ENCODE measurements at regions not wholly inside any gene's neighbourhood (a gene's known extent, or its start where the extent isn't known, plus 50 kb on each side); places are given as distances from the start of the nearest gene placed in this dataset.

DNA sequence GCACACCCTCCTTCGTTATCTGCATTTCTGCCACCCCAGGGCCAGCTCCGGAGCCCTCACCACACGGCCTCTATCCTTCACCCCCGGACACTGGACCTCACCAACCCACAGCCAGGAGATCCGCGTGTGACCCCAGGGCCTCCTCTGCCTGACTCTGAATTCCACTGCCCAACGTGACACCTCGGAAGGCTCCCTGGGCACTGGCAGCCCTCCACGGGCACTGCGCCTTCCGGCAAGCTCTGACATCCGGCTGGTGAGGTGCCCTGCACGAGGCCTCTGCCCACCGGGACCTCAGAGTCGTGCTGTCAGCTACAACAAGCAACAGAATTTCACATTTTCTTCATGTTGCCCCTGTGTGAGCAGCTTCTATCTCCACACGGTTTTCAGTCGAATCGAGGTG, 148.3 kb downstream of the CRYBB2 start:
- Histone ChIP-seq H3K4me3 (no peak overlapping the region), H3K36me3 (no peaks in the 10 kb centered on the region), H3K27me3 (no peaks in the 10 kb centered on the region), H3K4me1 (no peaks in the 10 kb centered on the region), H3K27ac (no peak overlapping the region), H3K9me3 (no peaks in the 10 kb centered on the region)
- TF ChIP-seq, protein P1, sequence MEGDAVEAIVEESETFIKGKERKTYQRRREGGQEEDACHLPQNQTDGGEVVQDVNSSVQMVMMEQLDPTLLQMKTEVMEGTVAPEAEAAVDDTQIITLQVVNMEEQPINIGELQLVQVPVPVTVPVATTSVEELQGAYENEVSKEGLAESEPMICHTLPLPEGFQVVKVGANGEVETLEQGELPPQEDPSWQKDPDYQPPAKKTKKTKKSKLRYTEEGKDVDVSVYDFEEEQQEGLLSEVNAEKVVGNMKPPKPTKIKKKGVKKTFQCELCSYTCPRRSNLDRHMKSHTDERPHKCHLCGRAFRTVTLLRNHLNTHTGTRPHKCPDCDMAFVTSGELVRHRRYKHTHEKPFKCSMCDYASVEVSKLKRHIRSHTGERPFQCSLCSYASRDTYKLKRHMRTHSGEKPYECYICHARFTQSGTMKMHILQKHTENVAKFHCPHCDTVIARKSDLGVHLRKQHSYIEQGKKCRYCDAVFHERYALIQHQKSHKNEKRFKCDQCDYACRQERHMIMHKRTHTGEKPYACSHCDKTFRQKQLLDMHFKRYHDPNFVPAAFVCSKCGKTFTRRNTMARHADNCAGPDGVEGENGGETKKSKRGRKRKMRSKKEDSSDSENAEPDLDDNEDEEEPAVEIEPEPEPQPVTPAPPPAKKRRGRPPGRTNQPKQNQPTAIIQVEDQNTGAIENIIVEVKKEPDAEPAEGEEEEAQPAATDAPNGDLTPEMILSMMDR (IDR thresholded peaks at IDR 0.05) = no peak
- no peak for TF ChIP-seq POLR2A (IDR thresholded peaks at IDR 0.05)
- no peak for DNase-seq
- intact Hi-C loops (cut with DNase I; ENCODE audit: low total_unique reads) = no loop called here

DNA sequence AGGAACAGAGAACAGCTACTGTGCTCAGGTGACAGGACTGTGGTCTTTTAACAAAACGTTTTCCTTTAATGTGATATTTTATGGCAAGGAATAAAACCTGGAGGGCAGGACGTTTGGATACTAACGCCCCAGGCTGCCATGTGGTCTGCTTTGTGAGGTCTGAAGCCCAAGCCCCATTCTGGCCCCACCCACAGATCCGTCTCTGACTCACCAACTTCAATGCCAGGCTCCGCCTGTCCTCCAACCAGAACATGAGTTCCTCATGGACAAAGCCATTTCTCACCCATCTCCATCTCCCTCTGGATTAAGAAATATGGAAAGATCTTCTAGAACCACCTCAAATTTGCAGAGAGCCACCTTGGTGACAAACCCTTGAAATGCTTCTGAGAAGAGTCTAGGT, 148.8 kb downstream of the CRYBB2 start:
- Histone ChIP-seq H3K27ac (no peak overlapping the region), H3K36me3 (no peaks in the 10 kb centered on the region), H3K9me3 (no peaks in the 10 kb centered on the region), H3K4me3 (no peak overlapping the region), H3K4me1 (no peaks in the 10 kb centered on the region), H3K27me3 (no peaks in the 10 kb centered on the region)
- peak in 1 of 2 donors; percentile 34 for DNase-seq
- no peak for TF ChIP-seq POLR2A (IDR thresholded peaks at IDR 0.05)
- TF ChIP-seq, protein P1 (IDR thresholded peaks at IDR 0.05) = no peak
- intact Hi-C loops (cut with DNase I; ENCODE audit: low total_unique reads) = no loop called here

GRCh38 chr22:25369041-25369440, 149.6 kb downstream of the CRYBB2 start:
- intact Hi-C loops (cut with DNase I; ENCODE audit: low total_unique reads) = no loop called here

GRCh38 chr22:25370322-25370721, 150.9 kb downstream of the CRYBB2 start:
- TF ChIP-seq, protein P1 (IDR thresholded peaks at IDR 0.05) = no peak
- TF ChIP-seq POLR2A (IDR thresholded peaks at IDR 0.05) = no peak
- Histone ChIP-seq H3K9me3 (no peaks in the 10 kb centered on the region), H3K27ac (no peak overlapping the region), H3K36me3 (no peaks in the 10 kb centered on the region), H3K4me1 (no peaks in the 10 kb centered on the region), H3K27me3 (no peaks in the 10 kb centered on the region), H3K4me3 (no peak overlapping the region)
- intact Hi-C loops (cut with DNase I; ENCODE audit: low total_unique reads) = no loop called here
- DNase-seq = no peak

More at GRCh38 chr22:25369041-25369440, 149.6 kb downstream of the CRYBB2 start:
- no peaks in the 10 kb centered on the region for H3K36me3 ChIP-seq
- no peaks in the 10 kb centered on the region for H3K4me1 ChIP-seq
- H3K27me3 ChIP-seq = no peaks in the 10 kb centered on the region
- no peak overlapping the region for H3K27ac ChIP-seq
- no peak for DNase-seq
- no peaks in the 10 kb centered on the region for H3K9me3 ChIP-seq
- no peak overlapping the region for H3K4me3 ChIP-seq
- no peak for TF ChIP-seq POLR2A (IDR thresholded peaks at IDR 0.05)
- TF ChIP-seq, protein P1 (IDR thresholded peaks at IDR 0.05) = no peak

GRCh38 chr22:25372000-25372595, 152.7 kb downstream of the CRYBB2 start:
- no peak for TF ChIP-seq POLR2A (IDR thresholded peaks at IDR 0.05)
- TF ChIP-seq, protein P1 (IDR thresholded peaks at IDR 0.05) = no peak
- Histone ChIP-seq H3K27ac (no peak overlapping the region), H3K27me3 (no peaks in the 10 kb centered on the region), H3K9me3 (no peaks in the 10 kb centered on the region), H3K36me3 (no peaks in the 10 kb centered on the region), H3K4me3 (no peak overlapping the region), H3K4me1 (no peaks in the 10 kb centered on the region)
- no peak for DNase-seq
- intact Hi-C loops (cut with DNase I; ENCODE audit: low total_unique reads) = no loop called here
